GM04504 (cell line): ENCODE measurements at regions not wholly inside any gene's neighbourhood (a gene's known extent, or its start where the extent isn't known, plus 50 kb on each side); places are given as distances from the start of the nearest gene placed in this dataset.

ENCODE experiments used
- DNase-seq: peaks from one replicate; pipeline ENCODE4 v3.0.0-alpha.2; 2012; ENCODE audit warnings: low read depth

DNA sequence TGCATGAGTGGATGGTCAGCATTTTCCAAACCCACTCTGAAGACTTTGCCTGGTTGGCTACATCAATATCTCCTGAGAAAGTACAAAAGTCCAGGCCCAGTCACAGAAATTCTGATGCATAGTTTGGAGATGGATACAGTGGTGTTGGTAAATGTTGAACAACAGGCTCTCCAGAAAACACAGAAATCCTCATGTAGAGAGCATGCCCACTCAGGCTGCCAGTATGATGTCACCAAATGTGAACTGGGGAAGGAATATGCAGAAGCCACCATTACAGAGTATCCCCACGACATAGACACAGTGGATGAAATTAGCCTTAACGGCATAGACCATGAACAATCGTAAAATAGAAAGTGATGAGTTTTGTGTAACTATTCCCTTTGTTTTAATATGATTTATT lies 97.1 kb upstream of the NXT1 start:
- no peak for DNase-seq

DNA sequence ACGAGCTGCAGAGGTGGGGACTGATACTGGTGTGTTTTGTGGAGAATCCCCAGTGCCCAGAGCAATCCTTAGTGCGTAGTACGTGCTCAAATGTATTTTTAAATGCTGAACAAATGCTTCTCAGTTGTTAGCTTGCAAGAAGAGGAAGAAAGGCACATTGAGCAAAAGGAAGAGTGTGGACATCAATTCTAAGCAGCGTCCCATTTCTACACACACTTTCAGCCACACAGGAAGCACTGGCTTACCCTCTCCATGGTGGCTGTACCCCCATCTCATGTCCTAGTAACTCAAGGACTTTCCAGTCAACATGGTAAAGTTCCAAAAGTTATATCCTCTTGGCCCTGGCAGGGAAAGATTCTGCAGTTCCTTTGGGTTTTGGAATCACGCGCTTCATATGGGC lies 98.8 kb upstream of the NXT1 start:
- no peak for DNase-seq

DNA sequence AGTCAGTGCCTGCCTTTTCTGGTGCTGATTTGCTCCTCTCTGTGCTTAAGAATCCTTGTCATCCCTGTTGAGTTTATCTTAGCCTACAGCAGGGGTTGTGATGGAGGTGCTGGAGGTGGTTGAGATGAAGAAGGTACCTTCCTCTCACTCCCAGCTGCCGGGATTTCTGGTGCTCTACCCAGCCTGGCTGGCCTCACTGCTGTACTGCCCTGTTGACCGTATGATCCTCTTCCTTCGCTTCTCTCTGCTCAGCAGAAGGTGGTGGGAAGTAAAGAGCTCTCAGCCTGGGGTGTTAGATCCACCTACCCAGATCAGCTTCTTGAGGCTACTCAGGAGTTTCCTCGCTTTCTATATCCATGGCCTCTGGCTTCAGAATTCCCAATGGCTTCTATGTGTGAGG lies 101.0 kb upstream of the NXT1 start:
- DNase-seq = no peak

- DNase-seq = no peak
Observed at GRCh38 chr20:23248461-23248882, 102.1 kb upstream of the NXT1 start.

DNA sequence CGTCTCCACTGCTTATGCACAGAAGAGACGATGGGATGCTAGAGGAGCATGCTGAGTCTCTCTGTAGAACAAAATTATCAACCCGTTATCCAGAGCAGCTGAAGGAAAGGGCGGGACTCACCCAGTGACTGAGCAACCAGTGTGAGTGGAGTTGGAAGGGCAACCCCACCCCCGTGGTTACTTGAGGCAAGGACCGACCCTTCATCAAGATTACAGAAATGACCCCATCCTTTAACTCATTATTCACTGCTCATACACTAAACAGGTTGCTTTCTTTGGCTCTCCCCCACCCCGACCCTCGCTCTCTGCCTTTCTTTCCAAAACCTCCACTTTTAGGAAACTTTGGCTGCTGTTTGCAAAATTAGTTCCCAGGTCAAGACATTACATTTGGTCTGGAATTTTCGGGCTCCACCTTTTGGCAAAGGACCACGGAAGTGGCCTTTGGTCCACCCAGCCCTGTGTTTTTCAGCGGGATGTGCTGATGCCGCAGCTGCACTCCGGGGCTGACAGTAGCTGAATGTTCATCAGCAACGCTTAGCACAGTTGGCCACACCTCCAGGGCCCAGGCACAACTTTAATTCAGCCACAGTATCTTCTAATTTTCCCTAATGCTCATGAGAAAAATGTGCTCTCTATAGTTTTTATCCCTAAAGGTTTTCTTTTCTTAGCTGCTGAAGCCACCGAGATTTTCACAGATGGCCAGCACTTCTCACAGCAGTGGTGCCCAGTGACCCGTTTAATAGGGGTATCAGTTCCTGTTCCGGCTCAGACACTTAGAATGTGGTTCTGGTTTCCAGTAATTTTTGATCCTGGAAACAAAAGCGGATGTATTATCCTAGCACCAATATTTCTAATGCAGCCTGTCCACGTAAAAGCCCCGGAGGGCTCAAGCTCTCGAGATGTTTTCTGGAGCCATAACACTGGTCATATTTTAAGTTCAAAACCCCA lies 103.6 kb upstream of the NXT1 start:
- DNase-seq = no peak

DNA sequence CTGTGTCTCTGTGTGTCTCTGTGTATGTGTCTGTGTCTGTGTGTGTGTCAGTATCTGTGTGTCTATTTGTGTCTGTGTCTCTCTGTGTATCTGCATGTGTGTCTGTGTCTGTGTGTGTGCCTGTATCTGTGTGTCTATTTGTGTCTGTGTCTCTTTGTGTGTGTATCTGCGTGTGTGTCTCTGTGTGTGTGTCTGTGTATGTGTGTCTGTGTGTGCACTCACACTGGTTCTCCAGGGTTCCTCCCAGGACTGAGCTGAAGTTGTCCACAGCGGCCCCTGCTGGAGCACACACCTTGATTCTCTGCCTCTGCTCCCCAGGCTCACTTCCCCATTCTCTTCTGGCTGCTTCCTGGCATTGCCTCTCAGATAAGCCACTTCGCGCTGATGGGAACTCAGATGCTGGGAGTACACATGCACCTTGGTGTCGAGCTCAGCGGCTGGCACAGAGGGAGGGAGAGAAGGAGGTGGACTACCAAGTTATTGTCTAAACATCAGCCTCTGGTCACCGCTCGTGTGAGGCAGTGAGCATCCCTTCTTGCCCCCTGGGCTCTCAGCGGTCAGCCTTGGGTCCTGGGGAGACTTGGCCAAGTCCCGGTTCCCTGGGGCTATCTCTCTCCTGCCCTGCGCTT lies 104.9 kb upstream of the NXT1 start:
- no peak for DNase-seq

- DNase-seq = no peak
Observed at GRCh38 chr20:23244916-23245552, 105.6 kb upstream of the NXT1 start.

DNA sequence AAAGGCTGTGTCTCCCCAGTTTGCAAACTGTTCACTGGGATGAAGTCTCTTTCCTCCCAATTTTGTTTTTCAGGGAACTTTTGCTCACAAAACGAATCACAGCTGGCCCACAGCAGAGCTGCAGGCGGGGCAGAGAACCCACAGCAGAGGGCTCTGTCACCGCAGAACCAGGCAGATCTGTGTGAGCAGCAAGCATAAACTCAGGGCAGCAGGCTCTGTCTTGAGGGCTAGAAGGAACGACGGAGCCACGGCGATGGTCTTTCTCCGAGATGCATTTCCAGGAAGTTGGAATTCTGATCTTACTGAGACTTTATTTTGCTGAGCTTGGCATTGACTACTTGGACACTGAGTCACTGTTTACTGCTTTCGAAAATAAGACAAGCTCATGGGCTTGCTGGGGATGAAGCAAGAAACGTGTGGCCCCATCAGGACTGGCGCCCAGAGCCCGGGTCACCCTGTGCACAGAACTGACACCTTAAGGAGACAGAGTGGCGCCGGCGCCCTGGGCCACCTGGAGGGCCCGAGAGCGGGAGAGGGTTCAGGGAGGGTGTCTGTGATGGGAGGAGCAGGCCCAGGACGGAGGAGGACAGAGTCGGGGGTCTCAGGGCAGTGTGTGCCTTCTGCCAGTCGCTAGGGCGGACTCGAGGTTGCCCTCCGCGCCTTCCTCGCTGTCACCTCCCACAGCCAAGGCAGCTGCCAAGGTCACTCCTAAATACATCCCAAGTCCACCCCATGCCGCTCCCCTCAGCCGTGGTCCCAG lies 106.3 kb upstream of the NXT1 start:
- no peak for DNase-seq

- no peak for DNase-seq
Observed at GRCh38 chr20:23243791-23244155, 106.8 kb upstream of the NXT1 start.

DNA sequence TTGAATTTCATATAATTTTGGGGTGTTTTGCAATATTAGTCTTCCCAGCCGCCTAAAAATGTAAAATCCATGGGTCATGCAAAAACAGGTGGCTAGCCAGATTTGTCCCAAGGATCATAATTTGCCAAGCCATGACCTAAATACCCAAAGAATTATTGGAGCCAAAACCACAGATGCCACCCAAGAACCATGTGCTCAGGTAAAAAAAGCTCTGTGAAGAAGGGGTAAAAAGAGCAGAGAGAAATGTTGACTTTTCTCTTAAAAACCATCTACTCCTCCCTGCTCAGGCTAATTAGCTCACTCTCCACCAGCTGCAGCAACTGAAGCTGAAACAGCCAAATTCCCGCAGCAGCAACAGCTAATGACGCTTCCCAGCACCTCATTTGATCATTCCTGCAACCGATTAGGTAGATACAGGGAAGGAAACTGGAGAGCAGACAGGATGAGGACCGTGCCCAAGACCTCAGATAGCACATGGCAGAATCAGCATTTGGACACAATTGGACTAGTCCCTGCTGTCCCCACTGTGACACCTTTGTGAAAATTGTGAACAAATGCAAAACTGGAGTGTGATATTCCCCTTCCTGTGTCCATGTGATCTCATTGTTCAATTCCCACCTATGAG lies 107.9 kb upstream of the NXT1 start:
- no peak for DNase-seq

GRCh38 chr20:23242104-23242503 lies 108.5 kb upstream of the NXT1 start:
- DNase-seq = no peak

DNA sequence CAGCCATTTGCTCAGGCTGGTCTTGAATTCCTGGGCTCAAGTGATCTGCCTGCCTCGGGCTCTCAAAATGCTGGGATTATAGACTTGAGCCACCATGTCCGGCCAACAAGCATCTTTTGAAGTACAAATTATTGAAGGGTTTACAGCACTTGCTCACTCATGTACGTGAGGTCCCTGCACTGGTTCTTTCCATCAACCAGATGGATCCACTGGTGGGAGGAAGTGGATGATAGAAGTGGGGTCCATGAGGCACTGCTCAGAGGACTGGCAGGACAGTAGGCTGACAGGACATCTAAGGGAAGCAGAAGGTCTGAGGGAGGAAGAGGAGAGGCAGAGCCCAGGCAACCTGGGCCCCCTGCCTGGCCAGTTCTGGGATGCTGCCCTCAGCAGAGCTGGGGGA lies 109.2 kb upstream of the NXT1 start:
- no peak for DNase-seq

DNA sequence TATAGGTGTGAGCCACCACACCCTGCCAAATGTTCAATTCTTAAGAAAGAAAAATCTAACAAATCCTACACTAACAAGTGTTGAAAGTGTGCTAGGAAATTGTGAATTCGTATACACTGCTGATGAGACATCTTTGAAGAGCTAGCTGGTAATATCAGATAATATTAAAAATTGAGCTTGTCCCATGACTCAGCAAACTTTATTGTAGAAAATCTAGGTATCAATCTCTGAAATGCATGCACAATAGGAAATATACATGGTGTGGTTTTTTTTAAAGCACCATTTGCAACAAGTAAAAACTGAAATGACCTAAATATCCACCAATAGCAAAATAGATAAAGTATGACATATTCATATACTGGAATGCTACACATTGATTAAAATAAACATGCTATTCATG lies 110.1 kb upstream of the NXT1 start:
- no peak for DNase-seq

DNA sequence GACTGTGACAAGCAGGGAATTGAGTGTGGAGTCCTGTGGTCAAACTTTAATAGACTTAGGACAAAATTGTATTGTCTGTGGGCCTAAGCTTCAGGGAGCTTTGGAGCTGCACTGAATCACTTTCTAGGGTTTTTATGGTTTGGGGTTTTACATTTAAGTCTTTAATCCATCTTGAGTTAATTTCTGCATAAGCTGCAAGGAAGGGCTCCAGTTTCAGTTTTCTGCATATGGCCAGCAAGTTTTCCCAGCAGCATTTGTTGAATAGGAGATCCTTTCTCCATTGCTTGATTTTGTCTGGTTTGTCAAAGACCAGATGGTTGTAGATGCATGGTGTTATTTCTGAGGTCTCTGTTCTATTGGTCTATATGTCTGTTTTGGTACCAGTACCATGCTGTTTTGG lies 113.4 kb upstream of the NXT1 start:
- no peak for DNase-seq

GRCh38 chr20:23235173-23236027 lies 115.2 kb upstream of the NXT1 start:
- no peak for DNase-seq

GRCh38 chr20:23234311-23235078 lies 116.1 kb upstream of the NXT1 start:
- DNase-seq = no peak

GRCh38 chr20:23233341-23233740 lies 117.2 kb upstream of the NXT1 start:
- no peak for DNase-seq

DNA sequence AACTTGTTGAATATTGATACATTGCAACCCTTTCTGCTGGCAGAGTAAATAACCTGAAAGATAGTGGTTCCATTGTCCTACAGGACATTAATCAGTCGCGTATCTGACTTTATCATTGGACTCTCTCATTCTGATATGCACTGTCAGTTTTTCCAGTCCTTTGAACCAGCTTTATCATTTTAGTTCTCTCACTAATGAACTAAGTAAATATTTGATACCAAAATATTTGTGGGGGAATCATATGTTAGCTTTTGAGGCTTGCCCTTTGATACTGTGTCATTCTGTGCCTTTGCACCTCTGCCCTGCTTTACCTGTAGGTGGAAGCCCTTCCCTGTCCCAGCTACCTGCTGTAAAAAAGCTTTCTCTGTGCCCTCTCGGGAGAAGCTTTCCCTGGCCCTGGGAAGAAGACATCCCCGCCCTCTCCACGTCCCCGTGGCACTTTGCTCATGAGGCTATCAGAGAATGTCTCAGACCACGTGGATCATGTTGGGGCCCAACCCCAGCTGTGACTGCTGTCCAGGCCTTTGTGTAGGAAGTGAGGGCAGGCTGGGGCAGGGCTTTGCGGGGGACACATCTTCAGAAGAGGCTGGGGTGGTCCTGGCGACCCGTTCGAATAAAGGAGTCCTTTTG lies 117.8 kb upstream of the NXT1 start:
- no peak for DNase-seq

DNA sequence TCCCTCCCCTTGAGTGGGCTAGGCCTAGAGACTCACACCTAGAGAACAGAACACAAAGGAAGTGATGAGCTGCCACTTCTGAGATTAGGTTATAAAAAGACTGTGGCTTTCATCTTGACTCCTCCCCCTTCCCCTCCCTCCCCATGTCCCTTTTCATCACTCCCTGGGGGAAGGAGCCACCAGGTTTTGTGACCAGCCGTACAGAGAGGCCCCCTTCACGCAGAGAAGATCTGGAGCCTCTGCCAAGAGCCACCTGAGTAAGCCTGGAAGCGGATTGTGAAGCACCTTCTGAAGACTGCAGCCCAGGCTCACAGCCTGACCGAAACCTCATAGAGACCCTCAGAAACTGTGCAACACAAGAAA lies 118.4 kb upstream of the NXT1 start:
- DNase-seq = no peak
